ENCODE measurements at regions not wholly inside any gene's neighbourhood (a gene's known extent, or its start where the extent isn't known, plus 50 kb on each side); places are given as distances from the start of the nearest gene placed in this dataset.

DNA sequence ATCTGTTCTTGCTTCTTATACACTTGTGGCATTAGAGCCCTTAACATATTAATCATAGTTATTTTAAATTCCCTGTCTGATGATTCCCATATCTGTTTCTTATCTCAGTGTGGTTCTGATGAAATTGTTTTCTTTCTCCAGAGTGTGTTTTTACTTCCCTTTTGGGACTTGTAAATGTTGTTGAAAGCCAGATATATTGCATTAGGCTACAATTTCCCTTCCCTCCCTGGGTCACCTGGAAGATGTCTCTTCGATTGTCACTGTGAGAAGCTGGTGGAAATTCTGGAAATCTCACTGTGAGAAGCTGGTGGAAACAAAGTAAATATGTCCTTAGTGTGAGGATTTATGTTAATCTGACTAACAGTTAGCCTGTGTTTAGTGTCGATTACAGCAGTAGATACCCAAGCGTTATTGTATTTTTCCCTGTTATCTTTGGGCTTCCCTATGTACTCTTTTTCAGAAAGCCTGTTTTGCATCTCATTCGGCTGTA lies 717.3 kb downstream of the TRHDE start:
- TF ChIP-seq, protein P1, sequence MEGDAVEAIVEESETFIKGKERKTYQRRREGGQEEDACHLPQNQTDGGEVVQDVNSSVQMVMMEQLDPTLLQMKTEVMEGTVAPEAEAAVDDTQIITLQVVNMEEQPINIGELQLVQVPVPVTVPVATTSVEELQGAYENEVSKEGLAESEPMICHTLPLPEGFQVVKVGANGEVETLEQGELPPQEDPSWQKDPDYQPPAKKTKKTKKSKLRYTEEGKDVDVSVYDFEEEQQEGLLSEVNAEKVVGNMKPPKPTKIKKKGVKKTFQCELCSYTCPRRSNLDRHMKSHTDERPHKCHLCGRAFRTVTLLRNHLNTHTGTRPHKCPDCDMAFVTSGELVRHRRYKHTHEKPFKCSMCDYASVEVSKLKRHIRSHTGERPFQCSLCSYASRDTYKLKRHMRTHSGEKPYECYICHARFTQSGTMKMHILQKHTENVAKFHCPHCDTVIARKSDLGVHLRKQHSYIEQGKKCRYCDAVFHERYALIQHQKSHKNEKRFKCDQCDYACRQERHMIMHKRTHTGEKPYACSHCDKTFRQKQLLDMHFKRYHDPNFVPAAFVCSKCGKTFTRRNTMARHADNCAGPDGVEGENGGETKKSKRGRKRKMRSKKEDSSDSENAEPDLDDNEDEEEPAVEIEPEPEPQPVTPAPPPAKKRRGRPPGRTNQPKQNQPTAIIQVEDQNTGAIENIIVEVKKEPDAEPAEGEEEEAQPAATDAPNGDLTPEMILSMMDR (IDR thresholded peaks at IDR 0.05; ENCODE audit: low read depth, low read length, poor library complexity, severe bottlenecking) = no peak
- no peak for TF ChIP-seq EZH2phosphoT487 (IDR thresholded peaks at IDR 0.05; ENCODE audit: borderline replicate concordance, low read length)

Data from DOHH2 (cell line).